Neutrophil (primary cell): ENCODE measurements at regions not wholly inside any gene's neighbourhood (a gene's known extent, or its start where the extent isn't known, plus 50 kb on each side); places are given as distances from the start of the nearest gene placed in this dataset.

Experiments used
- H3K27ac ChIP-seq: fragments of 200-600 bp; sonication (generic); 2 replicates; pipeline ENCODE4 v1.5.1; 2016; ENCODE audit warnings: mild to moderate bottlenecking, moderate library complexity
- H3K27me3 ChIP-seq: fragments of 200-600 bp; sonication (generic); 2 replicates; pipeline ENCODE4 v1.6.0; 2016; ENCODE audit warnings: mild to moderate bottlenecking
- H3K36me3 ChIP-seq: fragments of 200-600 bp; sonication (generic); 2 replicates; pipeline ENCODE4 v1.5.1; 2017
- H3K4me1 ChIP-seq, 2 experiments: fragments of 200-600 bp in 1 of 2; sonication (generic) in 1 of 2; 1 replicate in 1 of 2; 2 replicates in 1 of 2; pipeline versions ENCODE4 v1.5.1 to v1.6.1; 2013 to 2016; ENCODE audit warnings: low read depth in 1 of 2, low read length in 1 of 2, mild to moderate bottlenecking in 1 of 2, moderate library complexity in 1 of 2; ENCODE audit not compliant: control insufficient read depth in 1 of 2, insufficient read depth in 1 of 2
- H3K4me3 ChIP-seq, 2 experiments: fragments of 200-600 bp in 1 of 2; sonication (generic) in 1 of 2; 1 replicate in 1 of 2; 2 replicates in 1 of 2; pipeline ENCODE4 v1.5.1; 2013 to 2016; ENCODE audit warnings: low read depth in 1 of 2, low read length in 1 of 2, mild to moderate bottlenecking in 1 of 2, moderate library complexity in 1 of 2
- H3K9me3 ChIP-seq: fragments of 200-600 bp; sonication (generic); 2 replicates; pipeline ENCODE4 v1.5.1; 2016
- TF ChIP-seq, protein P1 (sequence below): fragments of 200-600 bp; sonication (generic); IDR thresholded peaks from 2 replicates; pipeline ENCODE4 v1.5.1; 2016; ENCODE audit warnings: antibody characterized with exemption

GRCh38 chrX:107560041-107560440 is 68.3 kb upstream of the PRPS1 start:
- Histone ChIP-seq H3K27me3 (no peaks in the 10 kb centered on the region), H3K27ac (no peak overlapping the region), H3K9me3 (no peaks in the 10 kb centered on the region), H3K4me1 (no peaks in the 10 kb centered on the region), H3K36me3 (no peaks in the 10 kb centered on the region), H3K4me3 (no peak overlapping the region)
- TF ChIP-seq, protein P1, sequence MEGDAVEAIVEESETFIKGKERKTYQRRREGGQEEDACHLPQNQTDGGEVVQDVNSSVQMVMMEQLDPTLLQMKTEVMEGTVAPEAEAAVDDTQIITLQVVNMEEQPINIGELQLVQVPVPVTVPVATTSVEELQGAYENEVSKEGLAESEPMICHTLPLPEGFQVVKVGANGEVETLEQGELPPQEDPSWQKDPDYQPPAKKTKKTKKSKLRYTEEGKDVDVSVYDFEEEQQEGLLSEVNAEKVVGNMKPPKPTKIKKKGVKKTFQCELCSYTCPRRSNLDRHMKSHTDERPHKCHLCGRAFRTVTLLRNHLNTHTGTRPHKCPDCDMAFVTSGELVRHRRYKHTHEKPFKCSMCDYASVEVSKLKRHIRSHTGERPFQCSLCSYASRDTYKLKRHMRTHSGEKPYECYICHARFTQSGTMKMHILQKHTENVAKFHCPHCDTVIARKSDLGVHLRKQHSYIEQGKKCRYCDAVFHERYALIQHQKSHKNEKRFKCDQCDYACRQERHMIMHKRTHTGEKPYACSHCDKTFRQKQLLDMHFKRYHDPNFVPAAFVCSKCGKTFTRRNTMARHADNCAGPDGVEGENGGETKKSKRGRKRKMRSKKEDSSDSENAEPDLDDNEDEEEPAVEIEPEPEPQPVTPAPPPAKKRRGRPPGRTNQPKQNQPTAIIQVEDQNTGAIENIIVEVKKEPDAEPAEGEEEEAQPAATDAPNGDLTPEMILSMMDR: no peak

DNA sequence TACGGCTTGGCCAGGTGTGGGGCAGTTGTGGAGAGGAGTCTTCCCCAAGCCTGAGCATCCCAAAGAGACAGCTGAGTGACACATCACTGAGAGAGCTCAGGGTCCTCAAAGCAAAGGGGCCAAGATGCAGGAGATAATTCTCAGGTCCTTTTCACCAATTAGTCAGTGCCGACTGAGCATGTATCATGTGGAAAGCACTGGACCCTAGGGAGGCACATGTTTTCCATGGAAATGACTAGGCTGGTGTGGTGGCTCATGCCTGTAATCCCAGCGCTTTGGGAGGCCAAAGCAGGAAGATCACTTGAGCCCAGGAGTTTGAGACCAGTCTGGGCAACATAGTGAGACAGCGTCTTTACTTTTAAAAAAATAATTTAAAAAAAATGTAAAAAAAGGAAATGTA is 67.3 kb upstream of the PRPS1 start:
- H3K27me3 ChIP-seq: no peaks in the 10 kb centered on the region
- no peaks in the 10 kb centered on the region for H3K36me3 ChIP-seq
- H3K9me3 ChIP-seq: no peaks in the 10 kb centered on the region
- TF ChIP-seq, protein P1: no peak
- H3K4me1 ChIP-seq: no peaks in the 10 kb centered on the region
- no peak overlapping the region for H3K4me3 ChIP-seq
- no peak overlapping the region for H3K27ac ChIP-seq

GRCh38 chrX:107561468-107562215 is 66.7 kb upstream of the PRPS1 start:
- H3K4me1 ChIP-seq: no peaks in the 10 kb centered on the region
- H3K9me3 ChIP-seq: no peaks in the 10 kb centered on the region
- TF ChIP-seq, protein P1: no peak
- H3K4me3 ChIP-seq: no peak overlapping the region
- no peak overlapping the region for H3K27ac ChIP-seq
- H3K27me3 ChIP-seq: no peaks in the 10 kb centered on the region
- no peaks in the 10 kb centered on the region for H3K36me3 ChIP-seq

DNA sequence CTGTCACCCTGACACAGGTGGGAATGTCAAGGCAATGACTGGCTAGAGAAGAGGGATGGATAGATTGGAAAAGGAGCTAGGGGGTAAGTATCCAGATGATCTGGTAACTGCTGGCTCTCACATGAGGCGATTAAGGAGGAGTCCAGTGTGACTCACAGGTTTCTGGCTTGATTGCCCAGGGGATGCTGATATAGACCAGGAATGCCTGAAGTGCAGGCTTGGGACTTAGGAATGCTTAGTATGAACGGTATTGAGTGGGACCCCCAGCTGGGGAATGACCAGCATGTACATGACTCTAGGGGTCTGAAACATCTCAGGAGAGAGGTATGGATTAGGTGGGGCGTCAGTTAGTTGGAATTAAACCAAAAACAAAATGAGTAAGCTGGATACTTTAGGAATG is 65.8 kb upstream of the PRPS1 start:
- Histone ChIP-seq H3K9me3 (no peaks in the 10 kb centered on the region), H3K27me3 (no peaks in the 10 kb centered on the region), H3K36me3 (no peaks in the 10 kb centered on the region), H3K4me3 (no peak overlapping the region), H3K4me1 (no peaks in the 10 kb centered on the region), H3K27ac (no peak overlapping the region)
- TF ChIP-seq, protein P1: no peak

DNA sequence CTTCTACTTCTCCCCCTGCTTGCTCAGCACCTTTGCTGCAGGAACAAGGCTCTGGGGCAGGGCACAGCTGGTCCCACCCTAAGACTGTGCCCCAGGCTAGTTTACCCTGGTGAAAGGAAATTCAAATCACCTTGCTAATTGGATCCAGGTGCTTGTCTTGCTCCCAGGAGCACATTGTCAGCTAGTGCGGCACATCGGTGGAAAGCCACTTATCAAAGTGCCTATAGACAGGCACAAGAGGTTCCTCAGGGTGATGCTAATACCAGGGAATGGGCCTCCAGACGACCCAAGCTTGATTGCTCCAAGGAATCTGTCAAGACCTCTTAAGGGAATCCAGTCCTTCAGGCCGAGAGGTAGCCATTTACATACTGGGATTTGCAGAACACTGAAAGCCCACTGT is 64.5 kb upstream of the PRPS1 start:
- Histone ChIP-seq H3K27ac (no peak overlapping the region), H3K4me1 (no peaks in the 10 kb centered on the region), H3K4me3 (no peak overlapping the region), H3K36me3 (no peaks in the 10 kb centered on the region), H3K27me3 (no peaks in the 10 kb centered on the region), H3K9me3 (no peaks in the 10 kb centered on the region)
- TF ChIP-seq, protein P1: no peak
